ENCODE measurements at regions not wholly inside any gene's neighbourhood (a gene's known extent, or its start where the extent isn't known, plus 50 kb on each side); places are given as distances from the start of the nearest gene placed in this dataset.

DNA sequence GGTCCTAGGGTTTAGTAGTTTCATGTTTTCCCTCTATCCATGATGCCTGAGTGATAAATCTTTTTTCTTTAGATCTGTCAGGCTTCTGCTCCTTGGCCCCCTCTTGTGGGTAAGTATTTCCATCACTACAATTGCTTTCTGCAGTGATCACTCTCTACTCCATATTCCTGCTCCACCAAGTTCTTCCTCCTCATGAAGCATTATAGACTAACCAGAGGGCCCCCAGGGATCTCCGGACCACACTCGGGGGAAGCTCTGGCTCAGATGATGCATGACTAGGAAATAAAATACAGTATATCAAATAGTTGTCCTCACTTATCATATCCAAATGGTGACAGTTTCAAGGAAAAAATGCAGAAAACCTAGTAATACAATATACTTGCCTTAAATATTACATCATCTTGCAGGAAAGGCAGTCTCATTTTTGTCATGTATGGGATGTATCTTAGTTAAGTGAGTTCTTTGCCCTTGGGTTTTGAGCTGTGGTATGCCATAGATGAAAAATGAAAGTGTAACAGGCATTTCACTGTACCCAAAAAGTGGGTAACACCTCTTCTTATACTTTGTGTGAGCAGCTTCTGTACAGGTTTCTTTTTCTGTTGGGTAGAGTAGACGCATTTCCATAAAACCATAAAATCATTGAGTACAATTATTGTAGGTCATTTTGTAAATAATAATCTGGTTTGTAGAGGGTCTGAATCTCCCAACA lies 200.9 kb upstream of the EYA4 start:
- Histone ChIP-seq H3K9me3 (ENCODE audit: control insufficient read depth, insufficient read depth, low read length) (no peaks in the 10 kb centered on the region), H3K36me3 (ENCODE audit: control insufficient read depth, insufficient read depth, low read length) (no peaks in the 10 kb centered on the region), H3K4me1 (ENCODE audit: control insufficient read depth, insufficient read depth, low read length) (no peaks in the 10 kb centered on the region), H3K27ac (ENCODE audit: low read depth, low read length) (no peak overlapping the region), H3K27me3 (ENCODE audit: control insufficient read depth, insufficient read depth, low read length) (no peaks in the 10 kb centered on the region), H3K4me3 (ENCODE audit: low read depth, low read length) (no peak overlapping the region)
- no CpG with 5 or more reads among the region's 3 CpGs for WGBS (ENCODE audit: insufficient coverage)
- DNase-seq (ENCODE audit: low read depth in 4 of 6, low spot score in 6 of 6), result peak in 1 of 6 donors; percentile 5

DNA sequence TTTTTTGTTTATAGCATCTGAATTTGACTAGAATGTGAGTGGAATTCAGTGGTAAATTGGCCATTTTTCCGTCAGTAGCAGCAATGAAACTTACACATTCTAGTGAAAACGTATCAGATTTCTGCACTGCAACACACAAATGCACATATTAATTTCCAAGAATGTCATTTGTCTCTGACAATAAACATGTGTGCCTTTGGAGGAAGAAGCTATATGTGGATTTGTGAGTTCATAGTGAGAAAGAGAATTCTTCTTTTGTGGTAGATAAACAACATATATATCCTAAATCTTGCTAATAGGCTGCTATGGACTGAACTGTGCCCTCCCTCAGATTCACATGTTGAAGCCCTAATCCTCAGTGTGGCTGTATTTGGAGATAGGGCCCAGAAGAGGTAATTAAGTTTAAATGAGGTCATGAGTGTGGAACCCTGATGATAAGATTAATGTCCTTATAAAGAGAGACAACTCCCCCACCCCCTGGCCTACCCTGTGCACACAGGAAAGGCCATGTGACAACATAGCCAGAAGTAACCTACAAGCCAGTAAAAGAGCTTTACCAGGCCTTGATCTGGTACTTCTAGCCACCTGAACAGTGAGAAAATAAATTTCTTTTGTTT lies 200.2 kb upstream of the EYA4 start:
- H3K4me1 ChIP-seq (ENCODE audit: control insufficient read depth, insufficient read depth, low read length), result no peaks in the 10 kb centered on the region
- no peaks in the 10 kb centered on the region for H3K9me3 ChIP-seq (ENCODE audit: control insufficient read depth, insufficient read depth, low read length)
- no peak for DNase-seq (ENCODE audit: low read depth in 4 of 6, low spot score in 6 of 6)
- H3K36me3 ChIP-seq (ENCODE audit: control insufficient read depth, insufficient read depth, low read length), result no peaks in the 10 kb centered on the region
- WGBS (ENCODE audit: insufficient coverage), result no CpG with 5 or more reads among the region's 2 CpGs
- H3K4me3 ChIP-seq (ENCODE audit: low read depth, low read length), result no peak overlapping the region
- no peaks in the 10 kb centered on the region for H3K27me3 ChIP-seq (ENCODE audit: control insufficient read depth, insufficient read depth, low read length)
- no peak overlapping the region for H3K27ac ChIP-seq (ENCODE audit: low read depth, low read length)

DNA sequence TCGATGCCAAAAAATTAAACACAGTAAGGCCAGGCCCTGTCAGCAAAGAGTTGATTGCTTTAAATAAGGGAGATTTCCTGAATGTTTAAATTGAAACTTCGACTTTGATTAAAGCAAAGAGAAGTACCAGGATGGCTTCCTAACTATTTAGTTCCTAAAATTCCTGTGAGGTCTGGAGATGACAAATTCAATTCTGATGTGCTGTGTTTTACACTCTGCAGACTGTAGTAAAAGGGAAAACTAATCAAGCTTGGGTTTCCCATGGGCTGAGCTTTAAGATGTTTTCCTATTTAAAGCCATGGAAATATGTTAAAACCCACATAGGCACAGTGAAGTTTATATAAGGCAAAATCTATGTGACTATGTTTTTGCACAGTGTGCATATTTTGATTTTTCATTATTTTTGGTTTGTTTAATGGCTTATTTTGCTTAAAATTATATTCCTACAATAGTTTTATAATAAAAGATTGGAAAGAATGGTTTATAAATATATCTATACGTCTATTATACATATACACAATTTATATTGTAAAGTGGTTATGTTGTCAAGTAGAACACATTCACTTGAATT lies 198.5 kb upstream of the EYA4 start:
- no peaks in the 10 kb centered on the region for H3K9me3 ChIP-seq (ENCODE audit: control insufficient read depth, insufficient read depth, low read length)
- WGBS (ENCODE audit: insufficient coverage), result 86% methylated on average over 1 of the region's 3 CpGs
- DNase-seq (ENCODE audit: low read depth in 4 of 6, low spot score in 6 of 6), result no peak
- no peak overlapping the region for H3K27ac ChIP-seq (ENCODE audit: low read depth, low read length)
- no peak overlapping the region for H3K4me3 ChIP-seq (ENCODE audit: low read depth, low read length)
- no peaks in the 10 kb centered on the region for H3K4me1 ChIP-seq (ENCODE audit: control insufficient read depth, insufficient read depth, low read length)
- no peaks in the 10 kb centered on the region for H3K36me3 ChIP-seq (ENCODE audit: control insufficient read depth, insufficient read depth, low read length)
- H3K27me3 ChIP-seq (ENCODE audit: control insufficient read depth, insufficient read depth, low read length), result no peaks in the 10 kb centered on the region

DNA sequence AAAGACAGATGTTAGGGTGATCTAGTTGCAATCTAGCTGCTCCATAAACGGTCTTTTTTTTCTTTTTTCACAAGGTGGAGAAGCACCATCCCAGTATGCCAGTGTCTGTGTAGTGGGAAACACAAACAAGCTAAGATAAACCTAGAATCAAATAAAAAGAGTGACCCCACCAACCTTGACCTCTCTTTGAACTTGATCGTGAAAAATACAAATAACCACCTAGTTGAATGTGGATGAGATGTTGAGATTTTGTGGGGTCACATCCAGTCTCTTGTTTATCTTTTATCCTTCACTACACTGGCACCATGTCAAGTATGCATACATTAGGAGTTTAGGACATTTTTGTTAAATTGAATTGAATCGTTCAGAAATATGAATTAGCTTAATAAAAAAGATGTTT lies 194.6 kb upstream of the EYA4 start:
- H3K9me3 ChIP-seq (ENCODE audit: control insufficient read depth, insufficient read depth, low read length), result no peaks in the 10 kb centered on the region
- DNase-seq (ENCODE audit: low read depth in 4 of 6, low spot score in 6 of 6), result no peak

DNA sequence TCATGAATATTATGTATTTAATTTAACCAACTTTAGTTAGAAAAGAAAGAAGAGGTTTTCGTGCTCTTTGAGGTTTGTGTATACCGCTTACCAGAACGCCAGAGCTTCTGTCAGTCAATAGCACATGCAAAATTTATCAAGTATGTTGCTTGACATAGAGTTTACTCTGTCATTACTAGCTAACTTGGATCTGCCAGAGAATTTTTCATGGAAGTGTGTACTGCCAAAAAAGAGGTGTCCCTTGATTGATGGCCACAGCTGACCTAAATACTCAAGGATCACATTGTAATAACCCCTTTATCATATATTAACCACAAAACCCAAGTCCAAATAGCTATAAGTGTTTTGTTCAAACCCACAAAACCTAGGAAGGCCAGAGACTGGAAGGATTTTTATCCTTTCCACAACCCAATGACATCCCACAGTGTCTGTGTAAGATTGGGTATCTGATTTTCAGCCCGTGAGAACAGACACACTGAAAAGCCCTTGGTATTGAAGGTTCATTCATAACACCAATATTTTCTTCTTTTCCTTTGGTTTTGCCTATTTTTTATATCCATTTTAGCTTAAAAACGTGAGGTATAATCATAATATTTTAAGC lies 194.0 kb upstream of the EYA4 start:
- no peak overlapping the region for H3K27ac ChIP-seq (ENCODE audit: low read depth, low read length)
- H3K36me3 ChIP-seq (ENCODE audit: control insufficient read depth, insufficient read depth, low read length), result no peaks in the 10 kb centered on the region
- no peaks in the 10 kb centered on the region for H3K9me3 ChIP-seq (ENCODE audit: control insufficient read depth, insufficient read depth, low read length)
- no peaks in the 10 kb centered on the region for H3K4me1 ChIP-seq (ENCODE audit: control insufficient read depth, insufficient read depth, low read length)
- WGBS (ENCODE audit: insufficient coverage), result no CpG with 5 or more reads among the region's 5 CpGs
- no peaks in the 10 kb centered on the region for H3K27me3 ChIP-seq (ENCODE audit: control insufficient read depth, insufficient read depth, low read length)
- no peak overlapping the region for H3K4me3 ChIP-seq (ENCODE audit: low read depth, low read length)
- no peak for DNase-seq (ENCODE audit: low read depth in 4 of 6, low spot score in 6 of 6)

More for the DNA sequence above, 194.6 kb upstream of the EYA4 start:
- Histone ChIP-seq H3K27me3 (ENCODE audit: control insufficient read depth, insufficient read depth, low read length) (no peaks in the 10 kb centered on the region), H3K4me3 (ENCODE audit: low read depth, low read length) (no peak overlapping the region), H3K27ac (ENCODE audit: low read depth, low read length) (no peak overlapping the region), H3K4me1 (ENCODE audit: control insufficient read depth, insufficient read depth, low read length) (no peaks in the 10 kb centered on the region), H3K36me3 (ENCODE audit: control insufficient read depth, insufficient read depth, low read length) (no peaks in the 10 kb centered on the region)
- WGBS (ENCODE audit: insufficient coverage), result no CpG with 5 or more reads among the region's 3 CpGs

DNA sequence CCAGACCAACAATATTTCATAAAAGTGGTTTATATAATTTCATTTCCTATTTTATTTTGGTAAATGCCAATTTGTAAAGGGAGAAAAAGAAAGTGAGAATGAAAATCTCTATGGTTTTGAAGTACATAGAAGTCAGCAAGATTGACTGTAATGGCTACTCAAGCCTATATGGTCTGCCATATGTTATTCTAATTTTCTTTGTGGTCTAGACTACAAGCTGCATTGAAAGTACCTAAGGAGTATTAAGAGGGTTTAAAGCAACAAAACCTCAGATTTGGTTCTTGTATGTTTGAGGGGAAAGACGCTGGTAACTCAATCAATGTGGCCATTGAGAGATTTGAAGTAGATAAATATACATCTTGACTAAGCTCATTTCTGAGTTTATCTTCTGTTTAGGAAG lies 193.5 kb upstream of the EYA4 start:
- no peaks in the 10 kb centered on the region for H3K36me3 ChIP-seq (ENCODE audit: control insufficient read depth, insufficient read depth, low read length)
- WGBS (ENCODE audit: insufficient coverage), result no CpG with 5 or more reads among the region's 1 CpG
- no peak for DNase-seq (ENCODE audit: low read depth in 4 of 6, low spot score in 6 of 6)
- no peak overlapping the region for H3K27ac ChIP-seq (ENCODE audit: low read depth, low read length)
- no peaks in the 10 kb centered on the region for H3K9me3 ChIP-seq (ENCODE audit: control insufficient read depth, insufficient read depth, low read length)
- H3K27me3 ChIP-seq (ENCODE audit: control insufficient read depth, insufficient read depth, low read length), result no peaks in the 10 kb centered on the region
- no peak overlapping the region for H3K4me3 ChIP-seq (ENCODE audit: low read depth, low read length)
- no peaks in the 10 kb centered on the region for H3K4me1 ChIP-seq (ENCODE audit: control insufficient read depth, insufficient read depth, low read length)

DNA sequence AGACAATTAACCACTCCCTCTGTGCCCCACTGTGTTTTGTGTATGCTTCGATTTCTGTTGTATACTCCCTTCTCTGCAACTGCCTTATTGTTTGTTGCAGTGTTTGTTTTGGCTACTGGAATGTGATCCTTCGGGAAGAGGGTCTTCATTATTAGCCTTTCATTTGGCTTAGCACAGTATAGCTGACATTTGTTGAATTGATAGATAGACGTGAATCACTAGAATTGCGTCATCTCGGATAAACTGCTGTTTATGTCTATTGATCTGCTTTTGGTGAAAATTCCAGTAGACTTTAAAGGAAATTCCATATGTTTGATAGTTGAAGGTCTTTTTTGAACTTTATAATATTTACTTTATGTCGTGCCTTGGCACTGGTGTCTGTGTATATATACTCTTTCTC lies 189.9 kb upstream of the EYA4 start:
- no peak for DNase-seq (ENCODE audit: low read depth in 4 of 6, low spot score in 6 of 6)
- H3K27ac ChIP-seq (ENCODE audit: low read depth, low read length), result no peak overlapping the region
- H3K27me3 ChIP-seq (ENCODE audit: control insufficient read depth, insufficient read depth, low read length), result no peaks in the 10 kb centered on the region
- no peaks in the 10 kb centered on the region for H3K4me1 ChIP-seq (ENCODE audit: control insufficient read depth, insufficient read depth, low read length)
- 60% methylated on average over 1 of the region's 6 CpGs for WGBS (ENCODE audit: insufficient coverage)
- no peak overlapping the region for H3K4me3 ChIP-seq (ENCODE audit: low read depth, low read length)
- no peaks in the 10 kb centered on the region for H3K9me3 ChIP-seq (ENCODE audit: control insufficient read depth, insufficient read depth, low read length)
- no peaks in the 10 kb centered on the region for H3K36me3 ChIP-seq (ENCODE audit: control insufficient read depth, insufficient read depth, low read length)

DNA sequence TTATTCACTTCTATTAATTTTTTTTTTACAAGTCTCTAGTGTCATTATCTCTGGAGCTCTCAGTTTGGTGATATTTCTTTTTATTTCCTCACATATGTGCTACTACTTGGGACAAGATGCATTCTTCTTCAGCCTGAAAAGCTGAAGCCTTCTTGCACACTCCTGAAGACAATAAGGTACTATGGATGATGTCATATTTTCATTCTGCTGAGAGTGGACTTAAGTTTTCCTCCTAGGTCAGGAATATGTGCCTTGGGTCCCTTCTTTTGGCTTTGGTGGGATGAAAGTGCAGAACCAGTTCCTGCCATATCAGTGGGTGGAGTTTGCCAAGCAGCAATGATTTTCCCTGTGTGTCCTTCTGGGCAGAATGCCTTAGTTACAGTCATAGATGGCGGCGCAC lies 188.7 kb upstream of the EYA4 start:
- no CpG with 5 or more reads among the region's 2 CpGs for WGBS (ENCODE audit: insufficient coverage)
- Histone ChIP-seq H3K9me3 (ENCODE audit: control insufficient read depth, insufficient read depth, low read length) (no peaks in the 10 kb centered on the region), H3K27me3 (ENCODE audit: control insufficient read depth, insufficient read depth, low read length) (no peaks in the 10 kb centered on the region), H3K36me3 (ENCODE audit: control insufficient read depth, insufficient read depth, low read length) (no peaks in the 10 kb centered on the region), H3K4me3 (ENCODE audit: low read depth, low read length) (no peak overlapping the region), H3K4me1 (ENCODE audit: control insufficient read depth, insufficient read depth, low read length) (no peaks in the 10 kb centered on the region), H3K27ac (ENCODE audit: low read depth, low read length) (no peak overlapping the region)
- DNase-seq (ENCODE audit: low read depth in 4 of 6, low spot score in 6 of 6), result no peak

DNA sequence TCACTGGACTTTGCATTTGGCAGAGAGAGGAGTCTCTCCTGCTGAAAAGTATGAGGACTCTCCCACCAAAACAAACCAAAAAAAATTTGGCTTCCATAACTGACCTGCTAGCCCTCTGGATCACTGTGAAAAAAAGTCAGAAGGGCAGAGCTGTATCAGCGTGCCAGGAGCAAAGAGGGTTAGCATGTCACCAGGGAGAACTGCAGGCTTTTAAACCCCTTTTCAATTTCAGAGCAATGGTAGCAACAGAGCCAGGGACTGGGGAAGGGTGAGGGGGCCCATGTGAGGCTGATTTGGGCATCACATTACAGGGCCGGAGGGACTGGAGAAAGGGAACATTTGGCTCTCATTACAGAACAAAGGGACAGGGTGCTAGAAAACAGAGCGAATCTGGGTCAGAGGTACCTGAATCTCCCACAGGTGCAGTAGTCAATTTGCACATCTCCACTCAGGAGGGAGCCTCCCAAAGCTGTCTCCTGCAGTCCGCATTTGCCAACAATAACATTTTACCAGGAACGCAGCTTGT lies 185.7 kb upstream of the EYA4 start:
- WGBS (ENCODE audit: insufficient coverage), result 36% methylated on average over 4 of the region's 5 CpGs
- Histone ChIP-seq H3K4me1 (ENCODE audit: control insufficient read depth, insufficient read depth, low read length) (no peaks in the 10 kb centered on the region), H3K27me3 (ENCODE audit: control insufficient read depth, insufficient read depth, low read length) (no peaks in the 10 kb centered on the region), H3K4me3 (ENCODE audit: low read depth, low read length) (no peak overlapping the region), H3K9me3 (ENCODE audit: control insufficient read depth, insufficient read depth, low read length) (no peaks in the 10 kb centered on the region), H3K27ac (ENCODE audit: low read depth, low read length) (no peak overlapping the region), H3K36me3 (ENCODE audit: control insufficient read depth, insufficient read depth, low read length) (no peaks in the 10 kb centered on the region)
- peak in 1 of 6 donors; percentile 7 for DNase-seq (ENCODE audit: low read depth in 4 of 6, low spot score in 6 of 6)
